NCI-H748 (cell line): ENCODE measurements at regions not wholly inside any gene's neighbourhood (a gene's known extent, or its start where the extent isn't known, plus 50 kb on each side); places are given as distances from the start of the nearest gene placed in this dataset.
"Not testable (repeated sequence)": the region's sequence is repeated elsewhere in the genome, so short reads cannot be mapped to it uniquely, and the experiment has no call there.

Experiments used
- DNase-seq: peaks from one replicate; lab custom pipeline; 2025; ENCODE audit not compliant: unreplicated experiment; lab: John Stamatoyannopoulos, UW

DNA sequence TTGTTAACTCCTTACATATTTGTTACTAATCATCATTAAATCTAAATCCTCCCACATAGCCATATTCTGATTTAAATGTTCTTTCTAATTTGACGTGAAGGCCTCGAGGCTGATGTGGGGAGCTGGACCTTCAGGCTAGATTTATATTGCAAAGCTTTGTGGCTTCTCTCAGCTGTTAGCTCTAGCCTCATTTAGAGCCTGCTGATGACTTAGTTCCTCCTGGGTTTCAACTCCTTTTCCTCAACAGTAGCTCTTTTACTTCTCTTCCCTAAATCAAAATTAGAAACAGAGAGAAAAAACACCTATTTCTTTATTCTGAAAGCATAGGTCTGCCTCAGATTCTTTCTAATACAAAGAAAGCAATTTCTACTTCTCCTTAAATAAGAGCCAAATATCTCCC is 477.5 kb upstream of the CCDC196 start:
- DNase-seq, result no peak

DNA sequence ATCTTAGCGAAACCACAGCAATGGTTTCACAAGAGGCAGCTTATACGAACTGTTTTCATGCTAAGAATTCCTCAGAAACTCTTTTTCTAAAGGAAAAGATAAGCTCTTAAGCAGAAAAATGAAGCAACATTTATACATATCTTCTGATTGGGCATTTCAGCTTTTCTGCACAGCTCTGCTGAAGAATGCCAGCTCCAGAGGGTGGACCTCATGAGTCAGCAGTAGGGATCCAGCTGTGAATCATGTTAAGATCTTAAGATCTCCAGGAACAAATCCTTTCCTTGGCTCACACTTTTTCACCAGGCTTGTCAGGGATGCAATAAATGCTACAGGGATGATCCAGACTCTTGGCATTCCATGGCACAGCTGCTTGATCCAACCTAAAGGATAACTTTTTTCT is 477.1 kb upstream of the CCDC196 start:
- DNase-seq, result no peak

DNA sequence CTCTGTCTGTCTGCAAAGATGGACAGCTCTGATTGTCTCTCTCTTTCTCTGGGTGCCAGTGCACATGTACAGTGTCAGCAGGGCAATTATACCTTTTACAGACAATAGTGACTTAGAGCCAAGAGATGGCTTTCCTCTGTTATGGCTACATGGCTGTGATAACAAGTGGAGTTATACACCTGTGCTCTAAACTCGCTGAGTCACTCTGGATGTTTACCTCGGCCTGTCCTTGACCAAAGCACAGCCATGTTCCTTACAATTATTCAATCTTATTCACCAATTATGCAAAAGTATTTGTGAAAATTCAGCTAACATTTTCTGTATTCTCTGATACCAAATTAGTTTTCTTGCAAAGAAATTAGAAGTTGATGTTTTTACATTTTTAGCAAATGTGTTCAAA is 475.5 kb upstream of the CCDC196 start:
- DNase-seq, result no peak

DNA sequence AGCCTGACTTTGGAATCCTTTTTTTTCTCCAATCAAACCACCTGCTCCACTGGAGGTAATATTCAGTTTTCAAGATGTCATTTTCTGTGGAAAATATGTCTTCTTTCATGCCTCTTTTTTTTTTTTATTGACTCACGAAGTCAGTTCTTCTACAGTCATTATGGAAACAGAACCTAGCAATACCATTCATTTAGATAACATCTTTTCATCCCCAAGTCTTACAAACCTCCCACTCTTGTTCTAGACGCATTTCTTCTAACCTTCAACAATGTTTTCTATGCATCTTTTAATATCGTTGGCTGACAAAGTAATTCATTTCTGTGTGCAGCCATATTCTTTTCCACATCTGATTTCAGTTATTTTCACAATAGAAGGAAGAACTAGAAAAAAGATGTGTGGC is 474.3 kb upstream of the CCDC196 start:
- DNase-seq, result no peak

DNA sequence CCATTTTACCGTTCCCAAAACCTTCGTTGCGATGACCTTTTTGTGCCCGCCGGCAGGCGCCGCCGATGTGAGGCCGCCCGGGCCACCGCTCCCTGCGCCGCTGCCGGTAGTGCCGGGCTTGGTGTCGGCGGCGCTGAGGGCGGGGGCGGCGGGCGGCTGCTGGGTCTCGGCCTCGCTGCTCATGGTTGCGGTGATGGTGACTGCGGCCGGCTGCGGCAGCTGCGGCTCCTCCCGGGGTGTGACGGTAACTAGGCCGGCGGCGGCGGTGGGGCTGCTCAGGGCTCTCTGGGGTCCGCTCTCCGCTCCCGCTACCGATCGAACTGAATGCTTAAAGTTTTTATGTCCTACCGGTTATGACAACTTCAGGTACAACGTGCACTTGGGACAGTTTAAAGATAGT is 472.6 kb upstream of the CCDC196 start:
- not testable (repeated sequence) for DNase-seq

DNA sequence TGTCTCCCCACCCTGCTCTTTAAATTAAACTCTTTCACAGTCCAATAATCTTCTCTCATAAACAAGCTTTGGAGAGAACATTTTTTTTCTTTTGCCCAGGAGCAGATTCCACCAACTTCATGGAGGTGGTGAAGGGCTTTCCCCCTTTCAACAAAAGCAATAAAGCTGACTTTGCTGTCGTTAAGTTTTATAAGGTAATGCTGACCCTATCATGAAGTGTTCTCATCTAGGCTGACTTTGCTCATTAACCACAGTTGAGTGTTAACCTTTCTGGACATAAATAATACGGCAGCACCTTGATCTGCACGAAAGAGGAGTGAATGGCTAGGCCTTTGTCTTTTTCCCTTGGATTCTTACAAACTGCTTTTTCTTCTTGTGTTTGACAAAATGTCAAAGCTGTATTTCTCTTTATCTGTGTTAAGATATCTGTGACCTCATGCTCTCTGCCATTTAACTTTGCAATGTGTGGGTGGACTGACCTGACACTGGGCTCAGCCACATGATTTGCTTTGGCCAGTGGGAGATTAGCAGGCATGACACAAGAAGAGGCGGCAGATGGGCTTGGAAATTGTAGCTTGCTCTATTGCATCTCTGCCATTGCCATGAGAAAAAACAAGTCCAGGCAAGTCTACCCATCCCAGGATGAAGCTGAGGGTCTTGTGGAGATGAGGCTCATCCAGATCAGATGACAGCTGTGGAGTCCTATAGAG is 470.9 kb upstream of the CCDC196 start:
- no peak for DNase-seq

DNA sequence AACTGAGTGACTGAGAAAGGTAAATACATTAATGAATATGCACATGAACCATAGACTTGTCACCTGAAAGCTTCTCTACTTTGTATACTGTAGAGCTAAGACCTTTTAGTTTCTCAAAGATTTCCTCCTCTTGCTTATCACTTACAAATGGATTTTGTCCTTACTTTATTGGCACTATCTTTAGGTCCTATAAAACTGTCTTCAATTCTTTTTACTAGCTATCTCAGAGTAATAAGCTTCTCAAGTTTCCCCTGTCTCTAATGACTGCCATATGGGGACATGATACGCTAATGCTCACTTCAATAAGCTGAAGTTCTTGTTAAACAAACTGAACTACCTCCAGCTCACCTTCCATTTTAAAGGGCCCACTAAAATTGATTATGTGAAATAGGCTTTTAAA is 468.2 kb upstream of the CCDC196 start:
- no peak for DNase-seq

DNA sequence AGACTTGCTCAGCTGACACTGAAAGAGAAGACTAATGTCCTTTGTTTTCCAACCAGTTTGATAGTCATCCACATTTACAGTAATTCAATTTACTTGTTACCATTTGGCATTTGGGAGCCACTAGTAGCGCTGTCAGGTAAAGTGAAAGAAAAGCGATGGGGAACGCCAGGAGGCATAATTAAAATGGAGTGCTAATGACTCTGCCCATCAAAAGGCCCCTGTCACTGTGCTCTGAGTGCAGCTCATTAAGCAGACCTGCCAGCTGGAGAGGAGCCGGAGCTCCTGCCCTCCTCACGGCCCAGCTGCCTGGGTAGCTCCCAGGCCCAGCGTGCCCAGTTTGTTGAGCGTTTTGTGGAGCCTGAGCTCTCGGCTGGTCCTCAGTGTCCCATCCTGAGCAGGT is 463.6 kb upstream of the CCDC196 start:
- DNase-seq, result peak; percentile 70

DNA sequence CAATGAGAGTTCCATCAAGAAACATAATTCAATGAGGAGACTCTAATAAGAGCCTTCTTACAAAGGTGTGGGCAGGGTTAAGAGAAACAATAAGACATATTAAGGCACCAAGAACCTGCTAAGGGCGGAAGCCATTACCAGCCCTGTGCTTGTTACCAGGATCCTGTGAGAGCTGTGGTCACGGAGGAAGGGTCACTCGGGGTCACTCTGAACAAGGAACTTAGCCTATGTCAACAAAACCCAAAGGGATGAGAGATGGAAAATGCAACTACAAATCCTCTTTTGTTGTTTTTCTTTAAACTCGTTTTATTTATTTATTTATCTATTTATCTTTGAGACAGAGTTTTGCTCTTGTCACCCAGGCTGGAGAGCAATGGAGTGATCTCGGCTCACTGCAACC is 460.4 kb upstream of the CCDC196 start:
- DNase-seq, result no peak

DNA sequence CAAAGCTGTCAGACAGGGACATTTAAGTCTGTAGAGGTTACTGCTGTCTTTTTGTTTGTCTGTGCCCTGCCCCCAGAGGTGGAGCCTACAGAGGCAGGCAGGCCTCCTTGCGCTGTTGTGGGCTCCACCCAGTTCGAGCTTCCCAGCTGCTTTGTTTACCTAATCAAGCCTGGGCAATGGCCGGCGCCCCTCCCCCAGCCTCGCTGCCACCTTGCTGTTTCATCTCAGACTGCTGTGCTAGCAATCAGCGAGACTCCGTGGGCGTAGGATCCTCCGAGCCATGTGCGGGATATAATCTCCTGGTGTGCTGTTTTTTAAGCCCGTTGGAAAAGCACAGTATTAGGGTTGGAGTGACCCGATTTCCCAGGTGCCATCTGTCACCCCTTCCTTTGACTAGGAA is 454.2 kb upstream of the CCDC196 start:
- DNase-seq, result not testable (repeated sequence)

DNA sequence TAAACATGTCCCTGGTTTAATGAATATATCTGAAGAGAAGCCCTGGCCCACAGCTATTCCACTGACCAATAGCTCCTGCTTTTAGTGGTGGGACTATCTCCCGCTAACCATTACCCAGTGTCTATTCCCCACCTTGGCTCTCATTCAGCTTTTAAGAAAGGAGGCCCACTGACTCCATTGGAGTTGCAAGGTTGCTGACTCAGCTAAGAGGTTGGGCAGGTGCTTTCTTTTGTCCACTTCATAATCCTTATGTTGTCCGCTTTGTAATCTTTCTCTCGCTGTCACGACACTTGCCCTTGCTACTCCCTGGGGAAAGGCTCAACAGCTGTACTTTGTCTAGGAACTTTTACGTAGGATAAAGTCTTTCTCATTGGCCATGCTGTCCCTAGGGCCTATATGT is 453.4 kb upstream of the CCDC196 start:
- no peak for DNase-seq

DNA sequence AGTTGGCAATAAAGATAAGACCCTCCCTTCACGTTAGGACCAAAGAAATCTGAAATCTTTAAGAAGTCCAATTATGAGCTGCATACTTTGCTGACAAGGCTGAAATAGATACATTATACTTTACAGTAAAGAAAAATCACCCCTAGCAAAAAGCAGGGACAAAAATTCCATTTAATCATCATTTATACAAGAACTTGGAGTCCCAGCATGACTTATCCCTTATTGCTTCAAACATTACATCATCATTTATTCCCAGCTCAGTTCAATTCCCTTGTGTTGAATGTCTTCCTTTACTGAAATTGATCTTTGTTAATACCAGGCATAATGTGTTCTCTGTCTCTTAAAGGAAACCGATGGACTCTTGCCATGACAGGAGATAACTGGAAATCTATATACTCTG is 449.6 kb upstream of the CCDC196 start:
- no peak for DNase-seq

DNA sequence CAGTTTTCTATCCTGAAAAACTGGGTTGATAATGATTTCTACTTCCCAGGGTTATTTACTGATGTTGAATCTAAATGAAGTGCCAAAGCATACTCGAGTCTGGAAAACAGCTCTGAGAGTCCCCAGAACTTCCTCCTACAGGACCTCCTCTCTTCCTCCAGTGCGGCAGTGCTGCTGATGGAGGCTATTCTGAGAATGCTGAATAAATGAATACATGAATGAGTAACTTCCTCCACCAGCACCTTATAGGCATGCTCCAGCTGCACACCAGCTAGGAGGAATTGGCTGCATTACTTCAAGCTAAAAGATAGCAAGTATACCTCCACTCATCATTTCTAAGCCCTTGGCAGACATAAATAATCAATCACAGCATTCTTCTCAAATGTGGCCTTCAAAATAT is 448.8 kb upstream of the CCDC196 start:
- no peak for DNase-seq

DNA sequence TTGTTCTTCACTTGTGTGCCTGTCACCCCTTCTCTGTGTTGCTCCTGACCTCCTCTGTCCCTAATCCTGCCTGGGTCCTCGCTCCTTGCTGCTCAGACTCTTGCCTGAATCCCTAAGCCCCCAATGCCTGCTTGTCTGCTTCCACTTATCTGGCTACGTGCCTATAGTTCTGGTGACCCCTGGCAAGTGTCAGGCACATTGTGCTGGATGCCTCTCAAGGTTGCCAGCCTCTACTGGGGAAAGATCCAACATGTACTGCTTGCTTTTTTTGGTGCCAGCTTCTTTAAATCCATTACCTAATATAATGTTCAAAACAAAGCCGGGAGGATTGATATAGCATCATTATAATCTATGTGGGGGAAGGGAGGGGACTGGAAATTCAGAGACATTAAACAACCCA is 448.0 kb upstream of the CCDC196 start:
- DNase-seq, result no peak

DNA sequence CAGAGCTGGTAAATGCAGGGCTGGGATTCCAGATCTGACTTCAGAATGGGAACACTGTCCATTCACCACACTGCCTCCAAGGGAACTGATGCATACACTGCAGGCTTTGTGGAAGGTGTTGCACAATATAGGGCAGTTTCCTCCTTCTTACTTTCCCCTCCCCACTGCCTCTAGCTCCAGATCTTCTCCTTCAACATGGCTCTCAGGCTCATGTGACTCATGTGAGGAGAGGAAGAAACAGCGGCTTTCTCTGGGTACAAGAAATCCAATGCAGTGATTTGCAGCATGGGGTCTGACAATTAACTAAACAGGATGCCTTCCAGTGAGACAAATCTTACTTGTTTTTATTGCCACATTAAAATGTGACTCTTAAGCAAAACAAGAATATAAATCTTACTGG is 447.6 kb upstream of the CCDC196 start:
- no peak for DNase-seq

DNA sequence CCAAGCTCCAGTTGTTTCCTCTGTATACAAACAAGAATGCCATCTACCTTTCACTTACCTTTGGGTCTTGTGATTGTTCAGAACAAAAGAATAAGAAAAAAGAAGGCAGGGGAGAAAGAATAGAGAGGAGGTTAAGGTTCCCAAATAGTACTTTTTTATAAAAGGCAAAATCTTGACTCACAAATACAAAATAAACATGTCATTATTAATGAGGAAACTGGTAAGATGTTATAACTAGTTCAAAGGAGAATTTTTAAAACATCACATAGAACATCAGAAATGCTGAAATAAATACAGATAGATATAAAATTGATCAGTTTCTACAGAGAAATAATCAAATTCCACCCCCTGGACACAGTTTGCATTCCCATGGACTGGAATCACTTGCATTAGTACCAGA is 446.7 kb upstream of the CCDC196 start:
- no peak for DNase-seq

DNA sequence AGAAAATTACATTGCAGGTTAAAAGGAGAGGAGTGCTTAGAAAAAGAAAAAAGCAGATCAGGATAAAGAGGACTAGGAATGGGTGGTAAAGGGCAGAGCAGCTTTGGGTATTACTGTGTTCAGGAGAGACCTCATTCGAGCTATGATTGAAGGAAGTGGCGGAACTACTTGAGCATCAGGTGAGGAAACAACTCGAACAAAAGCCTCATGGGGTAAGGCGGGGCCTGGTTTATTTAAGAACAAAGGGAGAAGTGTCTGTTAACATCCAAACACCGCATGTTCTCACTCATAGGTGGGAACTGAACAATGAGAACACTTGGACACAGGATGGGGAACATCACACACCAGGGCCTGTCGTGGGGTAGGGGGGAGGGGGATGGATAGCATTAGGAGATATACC is 444.6 kb upstream of the CCDC196 start:
- peak; percentile 93 for DNase-seq

DNA sequence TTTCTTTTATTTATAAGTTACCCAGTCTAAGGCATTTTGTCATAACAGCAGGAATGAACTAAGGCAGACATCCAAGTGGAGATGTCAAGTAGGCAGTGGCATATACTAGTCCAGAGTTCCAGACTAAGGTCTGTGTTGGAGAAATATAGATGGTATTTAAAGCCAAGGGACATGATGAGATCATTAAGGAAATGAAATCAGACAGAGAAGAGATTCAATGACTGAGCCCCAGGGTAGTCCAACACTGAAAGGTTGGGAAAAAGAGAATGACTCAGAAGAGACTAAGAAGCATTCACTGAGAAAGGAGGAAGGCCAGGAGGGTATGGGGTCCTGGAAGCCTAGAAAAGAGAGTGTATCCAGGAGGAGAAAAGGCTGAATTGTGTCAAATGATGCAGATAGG is 442.2 kb upstream of the CCDC196 start:
- no peak for DNase-seq

DNA sequence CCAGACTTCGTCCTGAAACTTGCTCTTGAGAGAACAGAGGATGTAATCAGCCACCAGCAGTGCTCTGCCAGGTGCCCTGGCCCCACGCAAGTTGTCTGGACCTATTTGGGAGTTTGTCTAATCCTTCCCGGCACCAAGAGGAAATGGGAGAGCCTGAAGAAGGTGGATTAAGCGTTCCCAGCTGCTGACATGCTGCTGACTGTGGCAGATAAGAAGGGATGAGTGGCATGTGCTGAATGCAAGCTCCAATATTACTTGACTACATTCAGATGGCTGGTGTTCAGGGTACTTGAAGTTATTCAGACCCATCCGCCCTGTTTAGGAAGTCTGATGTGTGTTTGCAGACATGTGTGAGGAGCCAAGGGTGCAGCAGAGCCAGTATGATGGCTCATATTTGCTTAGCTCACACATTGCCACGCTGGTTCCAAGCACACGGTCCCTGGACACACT is 440.6 kb upstream of the CCDC196 start:
- DNase-seq, result peak; percentile 39

DNA sequence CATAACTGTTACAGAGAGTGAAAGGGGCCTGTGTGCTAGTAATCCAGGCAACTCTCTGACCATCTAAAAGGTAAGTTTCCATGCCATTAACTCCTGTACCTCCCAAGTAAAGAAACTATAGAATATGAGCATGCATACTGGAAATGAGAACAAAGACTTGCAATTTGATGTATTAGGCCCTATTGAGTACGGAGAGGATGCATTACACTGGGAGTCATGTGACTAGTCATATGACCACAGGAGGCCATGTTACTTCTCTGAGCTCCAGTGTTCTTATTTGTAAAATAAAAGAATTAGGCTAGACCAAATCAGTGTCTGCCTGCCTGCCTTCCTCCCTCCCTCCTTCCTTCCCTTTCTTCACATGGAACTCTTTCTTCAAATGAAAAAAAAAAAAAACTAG is 440.1 kb upstream of the CCDC196 start:
- DNase-seq, result no peak

DNA sequence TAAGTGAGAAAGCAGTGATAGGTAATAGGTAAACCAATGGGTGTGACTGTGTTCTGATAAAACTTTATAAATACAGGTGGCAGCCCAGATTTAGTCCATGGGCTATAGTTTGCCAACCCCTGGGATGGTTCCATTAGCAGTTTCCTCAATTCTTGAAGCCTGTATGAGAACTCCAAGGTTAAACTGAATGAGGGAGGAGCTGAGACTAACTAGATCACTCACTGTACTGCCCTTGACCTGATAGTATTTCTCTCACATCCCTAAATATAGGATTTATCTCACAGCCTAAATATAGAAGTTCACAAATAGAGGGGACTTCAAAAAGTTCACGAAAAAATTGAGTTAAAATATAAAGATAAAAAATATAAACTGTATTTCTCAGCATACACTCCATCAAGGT is 439.6 kb upstream of the CCDC196 start:
- no peak for DNase-seq

DNA sequence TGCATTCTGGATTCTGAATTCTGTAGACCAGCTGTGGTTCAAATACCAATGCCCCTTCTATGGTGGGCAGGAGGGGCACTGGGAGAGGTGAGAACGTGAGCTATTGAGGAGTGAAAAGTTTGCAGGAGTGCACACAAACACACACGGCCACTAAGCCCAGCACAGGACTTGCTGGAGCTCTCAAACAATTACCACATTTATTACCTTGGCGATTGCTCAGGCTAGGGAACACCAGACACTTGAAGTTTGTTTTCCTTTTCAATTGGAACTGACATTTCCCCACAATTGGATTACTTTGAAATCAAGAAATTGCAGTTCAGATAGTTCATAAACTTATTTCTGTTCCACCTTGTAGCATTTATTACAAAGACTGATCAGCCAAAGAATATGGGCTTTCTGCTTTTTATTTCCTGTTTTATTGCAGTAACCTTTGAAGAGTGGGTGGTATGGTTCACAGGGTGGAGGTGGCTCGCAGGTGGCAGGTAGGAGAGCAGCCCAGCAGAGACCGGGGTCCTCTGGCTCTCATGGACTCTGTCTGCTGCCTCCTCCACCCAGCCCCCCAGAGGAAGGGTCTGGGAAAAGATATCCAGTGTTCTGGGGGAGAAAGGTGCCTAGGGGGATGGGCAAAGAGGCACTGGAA is 429.8 kb upstream of the CCDC196 start:
- no peak for DNase-seq

DNA sequence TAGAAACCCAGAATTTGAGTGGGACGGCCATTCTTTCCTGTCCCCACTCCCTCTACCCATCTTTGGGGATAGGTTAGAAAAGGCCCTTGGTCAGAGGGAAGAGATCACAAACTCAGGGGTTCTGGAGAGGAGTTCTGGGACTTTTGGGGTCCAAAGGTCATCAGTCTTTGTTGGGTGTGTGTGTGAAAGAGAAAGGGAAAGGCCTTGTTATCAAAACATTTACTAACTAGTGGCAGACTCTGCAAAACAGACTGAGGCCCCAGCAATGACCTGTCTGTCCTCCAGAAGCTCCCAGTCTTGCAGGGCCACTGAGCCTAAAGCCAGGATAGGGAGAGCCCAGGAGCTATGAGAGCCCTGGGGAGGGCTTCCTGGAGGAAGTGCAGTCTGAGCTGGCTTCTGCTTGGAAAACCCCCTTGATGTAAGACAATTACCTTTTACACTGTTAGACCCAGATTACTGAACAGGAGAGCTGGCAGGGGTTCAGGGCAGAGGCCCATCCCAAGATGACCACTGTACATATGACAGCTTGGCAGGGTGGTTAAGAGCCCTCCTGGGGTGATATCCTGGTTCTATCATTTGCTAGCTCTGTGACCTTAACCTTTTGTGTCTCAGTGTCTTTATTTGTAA is 429.1 kb upstream of the CCDC196 start:
- DNase-seq, result no peak
